Kidney (tissue), 13 donors: ENCODE measurements at regions not wholly inside any gene's neighbourhood (a gene's known extent, or its start where the extent isn't known, plus 50 kb on each side); places are given as distances from the start of the nearest gene placed in this dataset.
"Not testable (repeated sequence)": the region's sequence is repeated elsewhere in the genome, so short reads cannot be mapped to it uniquely, and the experiment has no call there.

Source experiments
- DNase-seq, 5 donors: peaks; one replicate each; pipeline ENCODE4 v3.0.0-alpha.2; 2013 to 2020
- FAIRE-seq: peaks from 2 replicates; lab custom pipeline; 2012; peaks lifted over from hg19 to GRCh38; lab: Jason Lieb, UNC
- H3K27ac ChIP-seq, 2 donors: one replicate each; pipeline ENCODE4 v1.7.0; 2013; ENCODE audit warnings: low read depth in 2 of 2, low read length in 2 of 2, inconsistent platforms in 1 of 2
- H3K27me3 ChIP-seq: one replicate; pipeline ENCODE4 v1.7.1; 2013; ENCODE audit warnings: low read length, inconsistent platforms; ENCODE audit not compliant: control insufficient read depth, insufficient read depth
- H3K36me3 ChIP-seq, 3 donors: one replicate each; pipeline versions ENCODE4 v1.7.0 to v1.7.1; 2013; ENCODE audit warnings: low read length in 3 of 3, control low read depth in 1 of 3, inconsistent platforms in 1 of 3; ENCODE audit not compliant: insufficient read depth in 3 of 3, control insufficient read depth in 2 of 3
- H3K4me1 ChIP-seq, 3 donors: one replicate each; pipeline versions ENCODE4 v1.7.0 to v1.7.1; 2013; ENCODE audit warnings: low read length in 3 of 3, inconsistent platforms in 1 of 3, low read depth in 1 of 3; ENCODE audit not compliant: control insufficient read depth in 2 of 3, insufficient read depth in 2 of 3
- H3K4me3 ChIP-seq, 3 donors: one replicate each; pipeline versions ENCODE4 v1.7.0 to v1.8.1; 2013; ENCODE audit warnings: low read length in 3 of 3, control low read depth in 1 of 3, inconsistent platforms in 1 of 3
- H3K9ac ChIP-seq, 3 donors: one replicate each; pipeline versions ENCODE4 v1.7.0 to v1.7.1; 2013; ENCODE audit warnings: low read length in 3 of 3, control low read depth in 1 of 3, inconsistent platforms in 1 of 3
- H3K9me3 ChIP-seq, 3 donors: one replicate each; pipeline versions ENCODE4 v1.7.0 to v1.7.1; 2013; ENCODE audit warnings: low read length in 3 of 3, control low read depth in 1 of 3, inconsistent platforms in 1 of 3; ENCODE audit not compliant: control insufficient read depth in 2 of 3, insufficient read depth in 1 of 3
- CTCF ChIP-seq: IDR thresholded peaks from 3 replicates; pipeline ENCODE4 v1.5.1; 2012; ENCODE audit warnings: mild to moderate bottlenecking, moderate library complexity, borderline replicate concordance; ENCODE audit not compliant: insufficient read depth; ENCODE audit errors: extremely low read depth
- intact Hi-C: fragments of 100-400 bp; cut with DNase I; formaldehyde crosslinking; loops from one replicate; pipeline ENCODE4 v1.11.1; 2022
- donor health status: control.
- donor health status: control.
- donor health status: control.
- donor health status: control.
- donor health status: control.
- donor health status: DM: yes; HTN: yes; CAD: no.
- donor health status: Normal renal cell carcinoma (clear cell type).

- FAIRE-seq: no peak
- Histone ChIP-seq H3K27ac (no peak overlapping the region), H3K9ac (no peak overlapping the region), H3K9me3 (no peaks in the 10 kb centered on the region), H3K4me3 (no peak overlapping the region), H3K27me3 (no peaks in the 10 kb centered on the region), H3K36me3 (no peaks in the 10 kb centered on the region), H3K4me1 (no peaks in the 10 kb centered on the region)
- intact Hi-C loops: no loop called here
- DNase-seq: no peak
- no peak for TF ChIP-seq CTCF
These were observed 618.8 kb downstream of the GLUD2 start for GRCh38 chrX:121666171-121666570.

- no peak overlapping the region for H3K4me3 ChIP-seq
- H3K9me3 ChIP-seq: no peaks in the 10 kb centered on the region
- DNase-seq (no peak), FAIRE-seq (no peak)
- no peak overlapping the region for H3K9ac ChIP-seq
- H3K4me1 ChIP-seq: no peaks in the 10 kb centered on the region
- no peaks in the 10 kb centered on the region for H3K36me3 ChIP-seq
- no peak for TF ChIP-seq CTCF
- intact Hi-C loops: no loop called here
- no peak overlapping the region for H3K27ac ChIP-seq
- no peaks in the 10 kb centered on the region for H3K27me3 ChIP-seq
These were observed 624.2 kb downstream of the GLUD2 start for GRCh38 chrX:121671649-121672048.

- intact Hi-C loops, DNase-seq, H3K27me3 ChIP-seq, H3K36me3 ChIP-seq, H3K4me3 ChIP-seq, FAIRE-seq, H3K27ac ChIP-seq, H3K9me3 ChIP-seq, H3K9ac ChIP-seq, H3K4me1 ChIP-seq: not testable (repeated sequence)
These were observed 661.8 kb downstream of the GLUD2 start for GRCh38 chrX:121709236-121709635.

GRCh38 chrX:121733514-121733913 is 686.1 kb downstream of the GLUD2 start:
- FAIRE-seq (no peak), DNase-seq (no peak)
- Histone ChIP-seq H3K27me3 (no peaks in the 10 kb centered on the region), H3K36me3 (no peaks in the 10 kb centered on the region), H3K9me3 (no peaks in the 10 kb centered on the region), H3K4me1 (no peaks in the 10 kb centered on the region), H3K9ac (no peak overlapping the region), H3K4me3 (no peak overlapping the region), H3K27ac (no peak overlapping the region)
- intact Hi-C loops: no loop called here
- no peak for TF ChIP-seq CTCF
